ENCODE measurements at regions not wholly inside any gene's neighbourhood (a gene's known extent, or its start where the extent isn't known, plus 50 kb on each side); places are given as distances from the start of the nearest gene placed in this dataset.
A peak's percentile ranks its signal among the peaks of the same experiment; 100 is the strongest.
"Not testable (repeated sequence)": the region's sequence is repeated elsewhere in the genome, so short reads cannot be mapped to it uniquely, and the experiment has no call there.

GRCh38 chr4:72767618-72768302 is 198.7 kb upstream of the ADAMTS3 start:
- DNase-seq: no peak

DNA sequence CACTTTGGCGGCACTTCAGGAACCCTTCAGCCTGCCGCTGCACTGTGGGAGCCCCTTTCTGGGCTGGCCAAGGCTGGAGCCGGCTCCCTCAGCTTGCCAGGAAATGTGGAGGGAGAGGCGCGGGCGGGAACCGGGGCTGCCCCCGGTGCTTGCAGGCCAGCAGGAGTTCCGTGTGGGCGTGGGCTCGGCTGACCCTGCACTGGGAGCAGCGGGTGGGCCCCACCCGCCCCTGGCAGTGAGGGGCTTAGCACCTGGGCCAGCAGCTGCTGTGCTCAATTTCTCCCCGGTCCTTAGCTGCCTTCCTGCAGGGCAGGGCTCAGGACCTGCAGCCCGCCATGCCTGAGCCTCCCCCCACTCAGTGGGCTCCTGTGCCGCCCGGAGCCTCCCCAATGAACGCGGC is 196.8 kb upstream of the ADAMTS3 start:
- DNase-seq: not testable (repeated sequence)

DNA sequence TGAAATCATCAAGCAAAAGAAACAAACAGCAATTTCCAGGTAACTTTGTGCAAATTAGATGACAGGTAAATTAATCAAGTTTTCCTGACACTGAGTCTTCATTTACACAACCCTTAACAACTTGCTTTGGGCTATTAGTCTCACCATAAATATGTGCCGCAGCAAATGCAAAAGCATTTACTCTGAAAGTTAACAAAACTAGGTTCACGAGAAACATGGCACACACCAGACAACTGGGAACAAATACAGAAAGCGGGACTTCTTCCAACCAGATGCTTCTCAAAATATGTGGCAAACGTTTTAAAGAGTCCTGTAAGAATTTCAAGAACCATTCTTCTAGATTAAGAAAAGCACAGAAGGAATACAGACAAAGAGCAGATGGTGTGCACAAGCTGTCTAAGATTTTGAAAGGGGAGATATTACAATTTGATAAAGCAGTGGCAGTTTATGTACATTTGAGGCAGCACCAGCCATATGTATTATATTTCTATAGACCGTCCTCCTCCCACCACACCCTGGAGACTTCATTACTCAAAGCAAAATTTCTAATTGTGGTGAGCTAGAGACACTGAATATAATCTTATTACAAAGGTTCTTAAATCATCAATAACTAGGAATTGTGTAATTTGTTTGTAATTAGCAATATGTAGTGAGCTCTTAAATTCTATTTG is 192.5 kb upstream of the ADAMTS3 start:
- no peak for DNase-seq

GRCh38 chr4:72753414-72753813 is 184.4 kb upstream of the ADAMTS3 start:
- DNase-seq: not testable (repeated sequence)

GRCh38 chr4:72744103-72744725 is 175.2 kb upstream of the ADAMTS3 start:
- DNase-seq: no peak

DNA sequence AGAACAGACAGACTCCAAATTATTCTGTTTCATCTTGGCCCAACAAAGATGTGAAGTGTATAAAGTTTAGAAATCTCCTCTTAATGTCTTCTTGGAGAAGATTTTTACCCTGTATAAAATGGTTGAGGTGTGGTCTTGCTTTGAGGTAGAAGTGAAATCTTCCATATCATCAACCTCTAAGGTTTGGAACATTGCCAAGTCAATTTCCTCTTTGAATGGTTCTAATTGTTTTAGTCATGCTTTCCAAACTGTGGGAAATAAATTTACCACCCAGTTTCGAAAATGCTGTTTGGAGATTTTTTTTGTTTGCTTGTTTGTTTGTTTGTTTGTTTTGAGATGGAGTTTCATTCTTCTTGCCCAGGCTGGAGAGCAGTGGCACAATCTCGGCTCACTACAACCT is 174.1 kb upstream of the ADAMTS3 start:
- no peak for DNase-seq

GRCh38 chr4:72715299-72715698 is 146.3 kb upstream of the ADAMTS3 start:
- no peak for DNase-seq

DNA sequence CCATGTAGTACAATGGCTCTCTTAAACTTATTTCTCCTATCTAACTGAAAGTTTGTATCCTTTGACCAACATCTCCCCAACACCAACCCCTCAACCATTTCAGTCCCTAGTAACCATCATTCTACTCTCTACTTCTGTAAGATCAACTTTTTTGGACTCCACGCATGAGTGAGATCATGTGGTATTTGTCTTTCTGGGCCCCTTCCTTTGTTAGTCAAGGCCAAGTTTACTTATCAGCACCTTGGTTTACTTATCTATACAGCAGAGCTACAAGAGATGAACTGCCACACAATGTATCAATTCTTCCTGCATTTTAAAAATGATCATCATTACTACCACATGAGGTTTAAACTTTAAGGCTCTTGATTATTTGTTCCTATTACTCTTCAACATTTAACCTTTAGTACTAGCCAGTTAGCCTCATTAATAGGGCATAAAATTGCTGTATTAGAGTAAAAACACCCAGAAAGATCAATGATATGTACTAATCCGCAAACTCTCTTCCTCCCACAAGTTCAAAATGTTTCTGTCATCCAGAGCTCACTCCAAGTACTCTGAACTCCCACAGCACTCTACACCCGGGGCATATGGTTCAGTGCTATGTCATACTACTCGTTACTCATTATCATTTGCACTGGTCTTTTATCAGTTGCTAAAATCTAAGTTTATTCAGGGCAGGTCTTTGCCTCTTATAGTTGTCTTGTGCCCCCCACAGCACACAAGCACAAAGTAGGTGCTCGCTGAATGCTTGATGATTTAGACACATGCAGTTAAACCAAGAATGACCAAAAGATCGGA is 145.7 kb upstream of the ADAMTS3 start:
- no peak for DNase-seq

DNA sequence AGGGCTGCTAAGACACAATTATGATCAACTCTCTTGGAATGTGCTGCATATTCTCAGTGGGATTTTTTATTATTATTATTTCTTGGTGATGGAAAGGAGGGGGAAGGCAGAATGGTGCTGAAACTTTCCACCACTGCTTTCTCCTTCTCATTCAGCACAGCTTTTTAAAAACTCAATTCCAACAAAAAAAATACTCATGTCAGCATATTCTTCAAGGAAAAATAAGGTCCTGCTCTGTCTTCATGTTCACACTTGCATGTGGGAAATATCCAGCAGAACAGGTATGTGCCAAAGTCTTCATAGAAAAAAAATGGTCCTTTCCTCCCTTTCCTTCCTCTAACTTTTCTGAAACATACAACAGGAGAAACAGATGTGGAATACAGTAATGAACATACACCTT is 144.0 kb upstream of the ADAMTS3 start:
- no peak for DNase-seq

- no peak for DNase-seq
Measured at GRCh38 chr4:72709475-72709874, 140.5 kb upstream of the ADAMTS3 start.

- no peak for DNase-seq
Measured at GRCh38 chr4:72706684-72707083, 137.7 kb upstream of the ADAMTS3 start.

DNA sequence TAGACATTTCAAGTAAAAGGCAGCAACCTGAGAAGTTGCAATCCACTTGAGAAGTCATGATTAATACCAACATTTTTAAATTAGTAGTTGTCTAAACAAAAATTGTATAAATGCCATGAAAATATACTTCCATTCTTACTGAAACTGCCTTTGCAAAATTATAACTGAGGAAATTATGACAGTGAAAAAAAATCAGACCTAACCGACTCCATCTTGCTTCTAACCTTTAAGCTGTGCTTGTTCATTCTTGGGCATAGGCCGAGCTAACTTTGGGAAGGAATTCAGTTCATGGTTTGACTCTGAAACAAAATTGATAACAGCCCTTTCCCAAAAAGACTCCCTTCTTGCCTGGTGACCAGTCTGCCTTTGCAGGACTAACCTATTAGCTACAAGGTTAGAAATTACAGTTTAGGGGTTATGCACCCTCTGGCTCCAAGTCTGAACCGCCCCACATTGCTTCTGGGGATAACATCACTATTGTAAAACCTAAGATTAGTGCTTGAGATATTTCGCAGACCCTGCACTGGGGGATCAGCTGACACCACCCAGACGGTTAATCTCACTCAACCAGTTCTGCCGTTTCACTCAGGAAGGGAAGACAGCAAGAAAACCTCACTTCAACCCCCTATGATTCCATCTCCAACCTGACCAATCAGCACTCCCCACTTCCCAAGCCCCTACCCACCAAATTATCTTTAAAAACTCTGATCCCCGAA is 136.1 kb upstream of the ADAMTS3 start:
- not testable (repeated sequence) for DNase-seq

GRCh38 chr4:72702948-72703347 is 133.9 kb upstream of the ADAMTS3 start:
- no peak for DNase-seq

DNA sequence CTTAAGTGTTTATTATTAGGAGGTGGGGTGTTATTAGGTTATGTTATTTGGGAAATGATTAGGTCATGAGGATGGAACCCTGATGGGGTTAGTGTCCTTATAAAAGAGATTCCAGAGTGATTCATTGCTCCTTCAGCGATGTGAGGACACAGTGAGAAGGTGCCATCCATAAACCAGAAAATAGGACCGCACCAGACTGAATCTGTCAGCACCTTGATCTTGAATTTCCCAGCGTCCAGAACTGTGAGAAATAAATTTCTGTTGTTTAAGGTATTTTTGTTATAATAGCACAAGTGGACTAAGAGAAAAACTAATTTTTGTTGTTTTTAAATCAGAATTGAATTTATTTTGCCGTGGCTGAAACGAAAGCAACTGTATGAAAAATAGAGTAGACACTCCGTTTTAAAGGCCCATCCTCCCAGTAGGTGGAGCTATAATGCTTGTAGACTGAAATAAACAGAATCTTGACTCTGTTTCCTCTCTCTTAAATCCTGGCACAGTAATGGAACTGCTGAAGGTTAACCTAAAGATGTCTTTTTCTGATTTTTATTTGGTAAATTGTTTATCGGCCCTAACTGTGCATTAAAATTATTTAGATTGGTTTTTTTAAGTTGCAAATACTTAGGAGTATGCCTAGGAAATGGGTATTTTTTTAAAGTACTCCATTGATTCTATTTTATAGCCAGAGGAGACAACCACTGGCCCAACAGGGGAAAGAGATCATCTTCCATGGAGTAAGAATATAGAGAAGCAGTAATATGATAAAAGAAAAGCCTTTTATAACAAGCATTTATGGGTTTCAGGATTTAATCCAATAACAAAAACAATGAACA is 133.2 kb upstream of the ADAMTS3 start:
- peak; percentile 4 for DNase-seq

- DNase-seq: no peak
Measured at GRCh38 chr4:72690771-72691170, 121.8 kb upstream of the ADAMTS3 start.

- no peak for DNase-seq
Measured at GRCh38 chr4:72689923-72690322, 120.9 kb upstream of the ADAMTS3 start.

- DNase-seq: not testable (repeated sequence)
Measured at GRCh38 chr4:72686390-72686789, 117.4 kb upstream of the ADAMTS3 start.

- DNase-seq: no peak
Measured at GRCh38 chr4:72679666-72680065, 110.6 kb upstream of the ADAMTS3 start.

DNA sequence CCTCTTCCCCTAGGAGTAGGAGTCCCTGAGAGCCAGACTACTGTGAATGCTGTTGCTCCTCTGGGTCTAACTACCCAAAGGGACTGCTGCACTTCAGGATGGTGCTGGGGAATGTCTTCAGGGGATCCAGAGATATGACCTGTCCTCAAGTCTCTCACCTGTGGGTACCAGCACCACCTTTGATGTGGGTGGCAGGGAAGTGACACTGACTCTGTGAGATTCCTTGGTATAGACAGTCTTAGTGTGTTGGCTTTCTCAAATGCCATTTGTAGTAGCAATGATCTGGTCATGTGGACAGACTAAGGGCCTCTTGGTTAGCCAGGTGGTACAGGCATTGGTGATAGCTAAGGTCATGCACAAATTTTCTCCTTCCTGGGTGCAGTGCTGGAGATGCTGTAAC is 108.9 kb upstream of the ADAMTS3 start:
- DNase-seq: no peak

DNA sequence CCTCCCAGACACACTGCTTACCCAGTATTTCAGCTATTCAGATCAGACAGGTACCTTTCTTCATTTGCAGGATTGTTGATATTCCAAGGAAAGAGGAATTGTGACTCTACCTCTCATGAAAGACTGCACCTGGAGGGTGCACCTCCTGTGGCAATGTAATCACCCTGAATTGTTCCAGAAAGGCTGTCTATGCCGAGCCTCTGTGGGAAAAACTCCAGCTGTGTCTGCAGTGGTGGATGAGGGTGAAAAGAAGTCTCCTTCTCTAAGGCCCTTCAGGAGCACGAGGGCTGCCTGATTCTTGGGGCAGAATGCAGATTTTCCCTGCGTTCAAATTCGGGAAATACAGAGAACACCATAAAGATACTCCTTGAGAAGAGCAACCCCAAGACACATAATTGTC is 108.2 kb upstream of the ADAMTS3 start:
- no peak for DNase-seq

DNA sequence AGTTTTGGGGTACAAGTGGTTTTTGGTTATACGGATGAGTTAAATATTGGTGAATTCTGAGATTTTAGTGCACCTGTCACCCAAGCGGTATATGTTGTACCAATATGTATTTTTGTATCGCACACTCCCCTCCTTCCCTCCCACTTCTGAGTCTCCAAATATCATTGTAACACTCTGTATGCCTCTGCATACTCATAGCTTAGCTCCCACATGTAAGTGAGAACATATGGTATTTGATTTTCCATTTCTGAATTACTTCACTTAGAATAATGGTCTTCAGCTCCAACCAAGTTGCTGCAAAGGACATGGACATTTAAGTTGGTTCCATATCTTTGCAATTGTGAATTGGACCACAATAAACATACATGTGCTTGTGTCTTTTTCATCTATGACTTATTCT is 103.0 kb upstream of the ADAMTS3 start:
- DNase-seq: no peak

DNA sequence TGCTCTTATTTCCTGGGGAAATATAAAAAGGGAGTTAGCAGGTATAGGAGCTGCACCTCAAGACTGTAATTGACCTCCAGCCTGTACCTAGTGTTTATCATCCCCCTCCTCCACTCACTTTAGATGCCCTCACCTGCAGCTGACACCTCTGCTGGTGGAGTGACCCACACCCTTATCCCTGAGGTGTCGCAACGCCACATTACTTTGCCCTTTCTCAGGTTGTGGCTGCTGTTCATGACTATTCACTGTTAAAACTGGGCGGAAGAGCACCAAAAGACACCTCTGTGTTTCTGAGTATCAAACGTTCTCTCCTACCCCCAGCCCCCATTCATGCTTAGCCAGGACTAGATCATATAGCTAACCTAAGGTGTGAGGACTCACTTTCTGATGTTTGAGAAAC is 101.5 kb upstream of the ADAMTS3 start:
- DNase-seq: no peak
